HG03196 (cell line): ENCODE measurements at regions not wholly inside any gene's neighbourhood (a gene's known extent, or its start where the extent isn't known, plus 50 kb on each side); places are given as distances from the start of the nearest gene placed in this dataset.
A peak's percentile ranks its signal among the peaks of the same experiment; 100 is the strongest.
"Not testable (repeated sequence)": the region's sequence is repeated elsewhere in the genome, so short reads cannot be mapped to it uniquely, and the experiment has no call there.

Experiments
- ATAC-seq: cut with Tn5 transposase; IDR thresholded peaks from one replicate; pipeline ENCODE4 v1.9.1; 2021; ENCODE audit not compliant: unreplicated experiment

DNA sequence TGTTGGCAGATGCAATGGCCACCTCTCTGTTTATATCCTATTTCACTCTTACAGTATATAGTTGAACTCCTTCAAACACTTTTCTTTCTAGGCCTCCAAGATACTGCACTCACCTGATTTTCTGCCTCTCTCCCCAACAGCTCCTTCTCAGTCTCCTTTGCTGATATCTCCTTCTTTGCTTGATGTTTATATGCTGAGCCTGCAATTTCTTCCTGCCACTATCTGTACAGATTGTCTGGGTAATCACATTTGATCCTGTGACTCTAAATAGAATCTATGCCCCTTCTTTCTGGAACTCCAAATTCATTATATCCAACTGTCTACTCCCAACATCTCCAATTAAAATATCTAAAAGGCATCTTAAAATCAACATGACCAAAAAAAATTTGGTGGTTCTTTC, 165.5 kb upstream of the PFN2 start:
- ATAC-seq: no peak

DNA sequence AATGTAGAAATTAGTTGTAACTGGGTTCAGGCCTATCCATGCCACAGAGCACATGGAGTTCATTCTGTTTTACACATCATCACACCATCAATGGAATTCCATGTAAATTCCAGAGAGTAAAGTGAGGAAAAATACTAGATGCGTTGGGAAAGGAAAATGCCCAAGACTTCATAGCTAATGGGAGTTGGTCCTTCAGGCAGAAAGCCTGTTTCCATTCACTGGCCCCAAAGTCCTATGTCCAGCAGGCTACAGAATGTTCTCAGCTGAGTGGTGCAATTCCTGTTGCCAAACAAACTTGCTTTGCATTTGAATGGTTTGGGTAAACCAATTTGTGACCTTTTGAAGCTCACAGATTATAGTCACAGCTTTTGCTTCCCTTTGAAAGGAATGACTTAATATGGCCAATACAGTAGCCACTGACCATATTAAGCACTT, 164.6 kb upstream of the PFN2 start:
- no peak for ATAC-seq

GRCh38 chr3:150133293-150133692, 162.6 kb upstream of the PFN2 start:
- no peak for ATAC-seq

- no peak for ATAC-seq
These were observed 161.5 kb upstream of the PFN2 start for GRCh38 chr3:150132101-150132749.

DNA sequence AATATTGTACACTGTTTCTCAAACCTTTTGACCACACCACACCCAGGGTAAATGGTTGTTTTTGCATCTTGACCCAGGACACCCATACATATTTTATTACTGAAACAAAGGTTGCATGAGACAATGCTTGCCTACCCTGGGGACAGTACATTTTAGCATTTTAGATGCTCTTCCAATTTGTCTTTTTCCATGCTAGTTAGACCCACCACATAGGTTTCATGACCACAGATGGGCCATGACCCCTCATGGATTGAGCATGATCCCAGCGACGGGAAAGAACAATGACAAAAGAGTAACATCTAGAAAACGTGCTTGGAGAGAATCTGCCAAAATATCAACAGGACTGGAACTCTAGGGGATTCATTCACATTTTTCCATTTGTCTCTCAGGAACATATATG, 161.0 kb upstream of the PFN2 start:
- ATAC-seq: no peak

- ATAC-seq: no peak
These were observed 159.9 kb upstream of the PFN2 start for GRCh38 chr3:150130404-150131100.

DNA sequence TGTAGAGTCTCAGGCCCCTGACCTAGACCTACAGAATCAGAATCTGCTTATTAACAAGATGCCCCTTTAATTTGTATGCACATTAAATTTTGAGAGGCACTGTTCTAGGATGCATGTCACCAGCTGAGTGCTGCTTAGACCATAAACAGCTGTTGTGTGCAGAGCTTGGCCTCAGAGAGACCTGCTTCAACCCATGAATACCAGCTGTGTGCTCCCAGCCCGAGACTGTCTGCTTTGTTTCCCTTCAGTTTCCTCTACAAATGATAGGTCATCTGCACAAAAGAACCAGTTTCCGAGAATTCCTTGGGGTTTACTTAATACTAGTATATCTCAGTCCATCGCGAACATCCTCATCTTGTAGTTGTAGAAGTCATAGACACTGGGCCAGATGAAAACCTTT, 158.5 kb upstream of the PFN2 start:
- no peak for ATAC-seq

DNA sequence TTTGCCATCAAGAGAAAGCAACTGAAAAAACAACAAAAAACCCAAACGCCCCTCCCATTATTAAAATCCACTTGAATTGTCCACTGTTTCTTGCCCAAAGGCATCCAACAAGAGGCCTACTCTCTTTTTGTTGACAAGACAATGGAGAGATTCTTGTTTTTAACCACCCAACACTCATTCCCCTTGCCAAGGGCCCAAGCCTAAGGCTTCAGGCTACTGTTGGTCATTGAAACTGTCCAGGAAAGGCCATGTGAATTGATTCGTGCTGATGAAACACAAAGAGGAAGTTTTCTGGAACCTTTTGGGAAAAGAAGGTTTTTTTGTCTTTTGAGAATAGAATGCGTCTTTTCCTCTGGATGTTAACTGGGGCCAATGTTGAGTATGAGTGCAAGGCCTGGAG, 157.4 kb upstream of the PFN2 start:
- ATAC-seq: no peak

- no peak for ATAC-seq
These were observed 156.4 kb upstream of the PFN2 start for GRCh38 chr3:150127011-150127490.

GRCh38 chr3:150124142-150124541, 153.4 kb upstream of the PFN2 start:
- no peak for ATAC-seq

- not testable (repeated sequence) for ATAC-seq
These were observed 152.6 kb upstream of the PFN2 start for GRCh38 chr3:150123249-150123648.

GRCh38 chr3:150118219-150118618, 147.5 kb upstream of the PFN2 start:
- ATAC-seq: no peak

DNA sequence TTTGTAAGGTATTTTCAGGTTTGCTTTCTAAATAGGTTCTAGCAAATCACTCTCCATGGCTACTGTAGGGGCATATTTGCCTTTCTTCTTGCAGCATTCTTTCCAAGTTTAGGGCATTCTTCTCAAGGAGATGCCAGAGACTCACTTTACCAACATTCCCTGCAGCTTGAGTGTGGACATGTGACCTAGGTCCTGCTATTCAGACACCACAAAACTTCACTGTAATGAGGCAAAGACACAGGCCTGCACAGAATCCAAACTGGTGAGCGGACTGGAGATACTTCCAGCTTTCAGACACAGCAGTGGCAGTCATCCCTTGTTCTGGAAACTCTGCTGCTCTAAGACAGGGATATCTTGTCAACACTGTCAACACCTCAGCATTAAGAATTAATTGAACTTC, 146.4 kb upstream of the PFN2 start:
- no peak for ATAC-seq

DNA sequence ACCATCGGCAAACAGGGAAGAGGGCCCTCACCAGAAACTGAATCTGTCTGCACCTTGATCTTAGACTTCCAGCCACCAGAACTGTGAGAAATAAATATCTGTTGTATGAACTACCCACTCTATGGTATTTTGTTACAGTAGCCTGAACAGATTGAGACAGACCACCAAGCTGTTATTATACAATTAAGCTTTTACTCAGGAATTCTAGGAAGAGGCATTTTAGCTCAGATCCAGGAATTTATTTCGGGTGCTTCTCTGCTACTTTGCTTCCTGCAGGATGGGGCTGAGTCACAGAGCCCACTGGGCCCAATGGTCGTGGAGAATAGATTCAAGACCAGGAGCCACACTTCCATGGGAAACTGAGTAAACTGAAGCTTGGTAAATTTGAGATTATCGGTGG, 145.5 kb upstream of the PFN2 start:
- ATAC-seq: no peak

DNA sequence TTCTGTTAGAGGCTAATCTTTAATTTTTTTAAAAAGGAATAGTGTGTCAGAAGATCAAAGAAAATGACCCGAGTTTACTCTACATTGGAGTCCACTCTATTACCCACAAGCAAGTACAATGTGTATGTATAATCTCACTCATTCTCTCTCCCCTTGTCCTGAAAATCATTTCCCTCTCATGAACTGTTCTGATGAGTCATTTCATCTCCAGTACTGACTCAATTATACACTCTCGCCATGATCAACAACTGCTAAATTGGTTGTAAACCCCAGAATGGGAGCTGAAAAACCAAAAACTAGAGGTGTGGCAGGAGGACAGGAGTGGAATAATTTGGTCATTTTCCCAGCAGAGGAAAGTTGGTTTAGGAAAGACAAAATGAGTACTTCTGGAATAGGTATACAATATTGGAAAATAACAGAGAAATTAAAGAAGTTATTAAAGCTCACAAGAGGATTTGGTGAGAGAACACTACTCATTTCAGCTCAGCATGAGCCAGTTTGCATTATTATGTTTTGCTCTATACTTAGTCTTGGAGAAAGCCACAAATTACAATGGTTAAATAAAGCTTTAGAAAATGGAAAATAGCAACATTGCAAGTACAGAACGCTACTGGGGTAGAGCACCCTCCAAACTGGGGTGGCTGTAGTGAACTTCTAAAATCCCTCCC, 144.3 kb upstream of the PFN2 start:
- ATAC-seq: peak; percentile 91

DNA sequence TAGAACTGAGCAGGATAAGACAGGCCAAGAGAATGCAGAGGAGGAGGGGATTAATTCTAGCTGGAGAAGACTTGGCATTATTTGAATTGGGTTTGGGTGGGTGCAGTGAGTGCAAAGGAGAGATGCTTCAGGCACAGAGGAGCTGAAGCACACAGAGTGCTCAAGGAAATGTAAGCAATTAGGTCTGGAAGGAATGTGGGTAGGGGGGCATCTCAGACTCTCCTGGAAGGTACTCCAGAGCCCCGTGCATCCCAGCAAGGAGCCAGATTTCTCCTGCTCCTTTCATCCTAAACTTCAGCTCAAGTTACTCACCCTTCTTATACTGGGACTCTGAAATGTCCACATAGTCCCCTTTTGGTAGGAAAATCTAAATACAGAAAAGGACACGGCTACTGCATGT, 143.6 kb upstream of the PFN2 start:
- no peak for ATAC-seq

GRCh38 chr3:150110097-150110496, 139.4 kb upstream of the PFN2 start:
- no peak for ATAC-seq

- no peak for ATAC-seq
These were observed 136.9 kb upstream of the PFN2 start for GRCh38 chr3:150107429-150108175.

GRCh38 chr3:150106740-150107428, 136.2 kb upstream of the PFN2 start:
- ATAC-seq: no peak

- no peak for ATAC-seq
These were observed 135.4 kb upstream of the PFN2 start for GRCh38 chr3:150105886-150106612.
